HL-60 (cell line): ENCODE measurements at regions not wholly inside any gene's neighbourhood (a gene's known extent, or its start where the extent isn't known, plus 50 kb on each side); places are given as distances from the start of the nearest gene placed in this dataset.
"Not testable (repeated sequence)": the region's sequence is repeated elsewhere in the genome, so short reads cannot be mapped to it uniquely, and the experiment has no call there.

Source experiments
- DNase-seq, 2 experiments: peaks; one replicate each; pipeline ENCODE4 v3.0.0-alpha.2; 2010 to 2020; ENCODE audit warnings: low read depth in 1 of 2, low spot score in 1 of 2
- H3K27ac ChIP-seq: fragments of 250-450 bp; sonication (Bioruptor Pico); replicated peaks from 2 replicates; pipeline ENCODE4 v1.5.1; 2020; ENCODE audit warnings: mild to moderate bottlenecking, moderate library complexity
- H3K27me3 ChIP-seq: fragments of 250-450 bp; sonication (Bioruptor Pico); 2 replicates; pipeline ENCODE4 v1.5.1; 2021; ENCODE audit warnings: mild to moderate bottlenecking, moderate library complexity; ENCODE audit not compliant: insufficient read depth, poor library complexity, severe bottlenecking
- H3K4me3 ChIP-seq: replicated peaks from 2 replicates; pipeline ENCODE4 v1.5.1; 2011; ENCODE audit warnings: mild to moderate bottlenecking, control low read depth, low read length; ENCODE audit not compliant: insufficient read depth
- GABPA ChIP-seq: IDR thresholded peaks from 2 replicates; pipeline ENCODE4 v1.6.1; 2012; ENCODE audit warnings: low read depth
- POLR2AphosphoS5 ChIP-seq: IDR thresholded peaks from 2 replicates; pipeline ENCODE4 v1.6.1; 2012; ENCODE audit warnings: low read depth
- SPI1 ChIP-seq: IDR thresholded peaks from 2 replicates; pipeline ENCODE4 v1.6.1; 2012; ENCODE audit warnings: low read depth, mild to moderate bottlenecking, borderline replicate concordance
- TF ChIP-seq, protein P1 (sequence below): IDR thresholded peaks from one replicate; pipeline ENCODE4 v1.5.1; 2011; ENCODE audit warnings: low read length, control low read depth, inconsistent platforms; ENCODE audit not compliant: insufficient read depth
- TF ChIP-seq, protein P2 (sequence below): IDR thresholded peaks from 2 replicates; pipeline ENCODE4 v1.6.1; 2012; ENCODE audit warnings: low read depth; ENCODE audit not compliant: insufficient replicate concordance

DNA sequence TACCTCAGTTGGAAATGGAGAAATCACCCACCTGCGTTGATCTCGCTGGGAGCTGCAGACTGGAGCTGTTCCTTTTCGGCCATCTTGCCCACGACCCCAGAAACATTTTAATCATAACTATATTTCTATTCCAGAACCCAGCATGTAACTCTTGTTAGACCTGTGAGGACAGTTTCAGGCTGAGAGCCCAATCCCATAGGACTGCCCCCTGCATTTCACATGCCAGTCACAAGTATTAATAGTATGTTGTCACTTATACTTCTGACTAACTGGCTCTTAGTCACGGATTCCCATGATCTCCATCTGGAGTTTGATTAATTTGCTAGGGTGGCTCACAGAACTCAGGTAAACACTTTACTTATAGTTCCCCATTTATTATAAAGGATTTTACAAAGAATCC lies 60.6 kb upstream of the PRNP start:
- H3K27ac ChIP-seq, result no peak overlapping the region
- H3K4me3 ChIP-seq, result no peak overlapping the region
- H3K27me3 ChIP-seq, result peaks cover 5% of the 10 kb centered on the region
- TF ChIP-seq, protein P1, sequence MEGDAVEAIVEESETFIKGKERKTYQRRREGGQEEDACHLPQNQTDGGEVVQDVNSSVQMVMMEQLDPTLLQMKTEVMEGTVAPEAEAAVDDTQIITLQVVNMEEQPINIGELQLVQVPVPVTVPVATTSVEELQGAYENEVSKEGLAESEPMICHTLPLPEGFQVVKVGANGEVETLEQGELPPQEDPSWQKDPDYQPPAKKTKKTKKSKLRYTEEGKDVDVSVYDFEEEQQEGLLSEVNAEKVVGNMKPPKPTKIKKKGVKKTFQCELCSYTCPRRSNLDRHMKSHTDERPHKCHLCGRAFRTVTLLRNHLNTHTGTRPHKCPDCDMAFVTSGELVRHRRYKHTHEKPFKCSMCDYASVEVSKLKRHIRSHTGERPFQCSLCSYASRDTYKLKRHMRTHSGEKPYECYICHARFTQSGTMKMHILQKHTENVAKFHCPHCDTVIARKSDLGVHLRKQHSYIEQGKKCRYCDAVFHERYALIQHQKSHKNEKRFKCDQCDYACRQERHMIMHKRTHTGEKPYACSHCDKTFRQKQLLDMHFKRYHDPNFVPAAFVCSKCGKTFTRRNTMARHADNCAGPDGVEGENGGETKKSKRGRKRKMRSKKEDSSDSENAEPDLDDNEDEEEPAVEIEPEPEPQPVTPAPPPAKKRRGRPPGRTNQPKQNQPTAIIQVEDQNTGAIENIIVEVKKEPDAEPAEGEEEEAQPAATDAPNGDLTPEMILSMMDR, result no peak
- TF ChIP-seq SPI1 (no peak), POLR2AphosphoS5 (no peak), GABPA (no peak)
- TF ChIP-seq, protein P2, sequence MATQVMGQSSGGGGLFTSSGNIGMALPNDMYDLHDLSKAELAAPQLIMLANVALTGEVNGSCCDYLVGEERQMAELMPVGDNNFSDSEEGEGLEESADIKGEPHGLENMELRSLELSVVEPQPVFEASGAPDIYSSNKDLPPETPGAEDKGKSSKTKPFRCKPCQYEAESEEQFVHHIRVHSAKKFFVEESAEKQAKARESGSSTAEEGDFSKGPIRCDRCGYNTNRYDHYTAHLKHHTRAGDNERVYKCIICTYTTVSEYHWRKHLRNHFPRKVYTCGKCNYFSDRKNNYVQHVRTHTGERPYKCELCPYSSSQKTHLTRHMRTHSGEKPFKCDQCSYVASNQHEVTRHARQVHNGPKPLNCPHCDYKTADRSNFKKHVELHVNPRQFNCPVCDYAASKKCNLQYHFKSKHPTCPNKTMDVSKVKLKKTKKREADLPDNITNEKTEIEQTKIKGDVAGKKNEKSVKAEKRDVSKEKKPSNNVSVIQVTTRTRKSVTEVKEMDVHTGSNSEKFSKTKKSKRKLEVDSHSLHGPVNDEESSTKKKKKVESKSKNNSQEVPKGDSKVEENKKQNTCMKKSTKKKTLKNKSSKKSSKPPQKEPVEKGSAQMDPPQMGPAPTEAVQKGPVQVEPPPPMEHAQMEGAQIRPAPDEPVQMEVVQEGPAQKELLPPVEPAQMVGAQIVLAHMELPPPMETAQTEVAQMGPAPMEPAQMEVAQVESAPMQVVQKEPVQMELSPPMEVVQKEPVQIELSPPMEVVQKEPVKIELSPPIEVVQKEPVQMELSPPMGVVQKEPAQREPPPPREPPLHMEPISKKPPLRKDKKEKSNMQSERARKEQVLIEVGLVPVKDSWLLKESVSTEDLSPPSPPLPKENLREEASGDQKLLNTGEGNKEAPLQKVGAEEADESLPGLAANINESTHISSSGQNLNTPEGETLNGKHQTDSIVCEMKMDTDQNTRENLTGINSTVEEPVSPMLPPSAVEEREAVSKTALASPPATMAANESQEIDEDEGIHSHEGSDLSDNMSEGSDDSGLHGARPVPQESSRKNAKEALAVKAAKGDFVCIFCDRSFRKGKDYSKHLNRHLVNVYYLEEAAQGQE, result no peak
- DNase-seq, result no peak

DNA sequence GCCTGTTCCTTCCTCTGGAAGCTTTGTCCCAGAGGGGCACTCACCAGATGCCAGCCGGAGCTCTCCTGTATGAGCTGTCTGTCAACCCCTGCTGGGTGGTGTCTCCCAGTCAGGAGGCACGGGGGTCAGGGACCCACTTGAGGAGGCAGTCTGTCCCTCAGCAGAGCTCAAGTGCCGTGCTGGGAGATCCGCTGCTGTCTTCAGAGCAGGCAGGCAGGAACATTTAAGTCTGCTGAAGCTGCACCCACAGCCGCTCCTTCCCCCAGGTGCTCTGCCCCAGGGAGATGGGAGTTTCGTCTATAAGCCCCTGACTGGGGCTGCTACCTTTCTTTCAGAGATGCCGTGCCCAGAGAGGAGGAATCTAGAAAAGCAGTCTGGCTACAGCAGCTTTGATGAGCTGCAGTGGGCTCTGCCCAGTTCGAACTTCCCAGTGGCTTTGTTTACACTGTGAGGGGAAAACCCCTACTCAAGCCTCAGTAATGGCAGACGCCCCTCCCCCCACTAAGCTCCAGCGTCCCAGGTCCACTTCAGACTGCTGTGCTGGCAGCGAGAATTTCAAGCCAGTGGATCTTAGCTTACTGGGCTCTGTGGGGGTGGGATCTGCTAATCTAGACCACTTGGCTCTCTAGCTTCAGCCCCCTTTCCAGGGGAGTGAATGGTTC lies 61.5 kb upstream of the PRNP start:
- H3K27me3 ChIP-seq, H3K4me3 ChIP-seq, DNase-seq, H3K27ac ChIP-seq: not testable (repeated sequence)

DNA sequence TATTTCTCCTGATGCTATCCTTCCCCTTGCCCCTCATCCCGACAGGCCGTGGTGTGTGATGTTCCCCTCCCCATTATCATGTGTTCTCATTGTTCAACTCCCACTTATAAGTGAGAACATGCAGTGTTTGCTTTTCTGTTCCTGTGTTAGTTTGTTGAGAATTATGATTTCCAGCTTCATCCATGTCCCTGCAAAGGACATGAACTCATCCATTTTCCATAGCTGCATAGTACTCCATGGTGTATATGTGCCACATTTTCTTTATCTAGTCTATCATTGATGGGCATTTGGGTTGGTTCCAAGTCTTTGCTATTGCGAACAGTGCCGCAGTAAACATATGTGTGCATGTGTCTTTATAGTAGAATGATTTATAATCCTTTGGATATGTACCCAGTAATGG lies 67.1 kb upstream of the PRNP start:
- H3K27ac ChIP-seq, DNase-seq, H3K4me3 ChIP-seq, H3K27me3 ChIP-seq: not testable (repeated sequence)

DNA sequence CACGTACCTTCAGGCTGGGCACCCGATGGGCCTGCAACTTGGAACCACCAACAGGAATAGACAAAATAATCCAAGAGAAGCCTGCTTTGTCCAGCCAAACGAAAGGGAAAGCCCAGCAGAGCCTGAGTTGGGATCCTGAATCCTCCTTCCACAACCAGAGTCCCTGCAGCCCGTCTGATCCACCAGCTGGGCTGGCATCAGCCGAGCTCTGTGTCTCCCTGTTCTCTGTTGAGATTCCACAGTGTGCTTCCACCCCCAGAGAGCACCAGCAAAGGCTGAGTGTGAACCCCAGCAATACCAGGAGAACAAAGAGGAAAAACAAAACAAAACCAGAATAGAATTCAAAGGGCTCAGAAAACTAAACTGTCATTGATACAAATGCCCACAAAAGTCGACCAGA lies 68.8 kb upstream of the PRNP start:
- no peak overlapping the region for H3K27ac ChIP-seq
- TF ChIP-seq POLR2AphosphoS5 (no peak), SPI1 (no peak), GABPA (no peak)
- TF ChIP-seq, protein P1, result no peak
- TF ChIP-seq, protein P2, result no peak

DNA sequence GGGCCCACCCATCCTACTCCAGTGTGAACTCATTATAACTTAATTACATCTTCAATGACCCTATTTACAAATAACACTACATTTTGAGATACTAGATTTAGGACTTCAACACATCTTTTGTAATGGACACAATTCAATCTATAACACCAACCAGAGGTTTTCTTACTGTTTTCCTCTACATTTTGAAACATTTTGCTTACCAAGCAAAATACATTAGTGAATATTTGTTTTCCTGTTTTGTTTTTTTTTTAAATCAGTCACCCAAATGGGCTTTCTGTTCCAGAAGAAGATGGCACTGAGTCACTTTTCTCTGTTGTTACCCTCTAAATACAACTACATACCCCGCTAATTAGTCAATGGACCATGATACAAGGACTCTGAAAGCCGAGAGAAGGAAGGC lies 69.2 kb upstream of the PRNP start:
- peaks cover 5% of the 10 kb centered on the region for H3K27me3 ChIP-seq
- no peak for TF ChIP-seq POLR2AphosphoS5
- H3K27ac ChIP-seq, result no peak overlapping the region
- DNase-seq, result no peak
- no peak overlapping the region for H3K4me3 ChIP-seq

More for the DNA sequence above, 68.8 kb upstream of the PRNP start:
- H3K4me3 ChIP-seq, result no peak overlapping the region
- H3K27me3 ChIP-seq, result peaks cover 5% of the 10 kb centered on the region
- DNase-seq, result no peak
